GM18873 (cell line): ENCODE measurements at regions not wholly inside any gene's neighbourhood (a gene's known extent, or its start where the extent isn't known, plus 50 kb on each side); places are given as distances from the start of the nearest gene placed in this dataset.
"Not testable (repeated sequence)": the region's sequence is repeated elsewhere in the genome, so short reads cannot be mapped to it uniquely, and the experiment has no call there.

Experiments
- ATAC-seq: cut with Tn5 transposase; IDR thresholded peaks from one replicate; pipeline ENCODE4 v1.9.1; 2021; ENCODE audit warnings: mild to moderate bottlenecking, moderate library complexity, moderate number of reproducible peaks; ENCODE audit not compliant: unreplicated experiment, low FRiP score

DNA sequence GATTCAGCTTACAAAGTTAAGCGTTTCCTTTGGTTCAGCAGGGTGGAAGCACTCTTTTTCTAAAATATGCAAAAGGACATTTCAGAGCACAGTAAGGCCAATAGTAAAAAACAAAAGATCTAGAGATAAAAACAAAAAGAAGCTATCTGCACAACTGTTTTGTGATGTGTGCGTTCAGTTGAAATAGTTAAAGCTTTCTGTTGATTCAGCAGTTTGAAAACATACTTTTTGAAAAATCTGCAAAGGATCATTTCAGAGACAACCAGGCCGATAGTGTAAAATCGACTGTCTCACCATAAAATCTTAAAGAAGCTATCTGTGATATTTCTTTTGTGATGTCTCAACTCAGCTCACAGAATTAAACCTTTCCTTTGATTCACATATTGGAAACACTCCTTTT is 300.0 kb upstream of the ALG10B start:
- no peak for ATAC-seq

- no peak for ATAC-seq
These were observed 290.7 kb upstream of the ALG10B start for GRCh38 chr12:38025916-38026315.

DNA sequence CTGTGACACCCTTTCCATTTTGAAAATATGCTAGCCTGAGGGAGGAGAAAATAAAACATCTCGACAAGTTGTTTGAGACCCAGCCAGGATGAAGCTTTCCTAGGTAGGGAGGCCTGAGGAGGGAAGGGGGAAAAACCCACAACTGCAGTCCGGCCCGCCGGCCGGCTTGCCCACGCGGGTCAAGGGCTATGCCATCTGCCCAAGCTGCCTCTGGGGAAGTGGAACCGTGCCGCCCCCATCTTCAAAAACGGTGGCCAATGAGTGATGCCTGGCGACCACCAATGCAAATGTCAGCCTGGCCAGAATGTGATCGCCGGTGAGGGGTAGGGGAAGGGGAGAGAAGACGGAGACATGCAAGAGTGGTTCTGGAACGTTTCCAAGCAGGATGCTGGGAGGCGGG is 263.5 kb upstream of the ALG10B start:
- ATAC-seq = no peak

GRCh38 chr12:38053655-38054464 is 262.7 kb upstream of the ALG10B start:
- no peak for ATAC-seq

GRCh38 chr12:38056701-38057689 is 259.6 kb upstream of the ALG10B start:
- no peak for ATAC-seq

DNA sequence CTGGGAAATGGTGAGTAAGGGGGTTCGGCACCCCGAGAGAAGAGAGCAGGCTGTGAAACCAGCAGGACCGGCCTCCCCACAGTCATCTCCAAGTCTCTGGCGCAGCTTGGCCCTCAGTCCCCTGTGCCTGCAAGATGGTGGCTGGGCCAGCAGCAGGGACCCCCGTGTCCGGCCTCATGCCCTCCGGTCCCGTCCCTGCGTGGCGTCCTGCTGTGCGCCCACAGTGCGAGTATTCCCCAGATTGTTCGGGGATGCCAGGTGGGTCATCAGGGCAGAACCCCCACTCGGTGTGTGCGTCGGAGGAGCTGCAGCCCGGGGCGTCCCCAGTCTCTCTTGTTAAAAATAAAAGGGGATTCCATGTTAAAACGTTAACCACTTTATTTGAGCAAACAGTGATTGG is 216.9 kb upstream of the ALG10B start:
- ATAC-seq = no peak

DNA sequence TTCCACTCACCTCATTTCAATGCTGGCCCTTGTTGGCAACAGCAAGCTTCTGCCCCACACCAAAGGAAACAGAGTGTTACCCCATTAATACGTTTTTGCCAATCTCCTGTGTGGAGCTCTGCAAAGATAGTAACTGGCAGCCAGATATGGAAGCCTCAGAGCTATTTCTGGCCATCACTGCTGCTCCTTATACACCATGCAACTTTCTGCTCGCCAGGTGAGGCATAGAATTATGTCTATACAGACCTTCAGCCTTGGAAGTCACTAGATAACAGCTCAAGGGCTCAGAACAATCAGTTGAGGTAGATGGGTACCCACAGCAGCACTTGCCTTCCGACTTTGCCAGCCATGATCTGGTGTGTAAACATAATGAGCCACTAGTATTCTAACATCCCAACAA is 214.8 kb upstream of the ALG10B start:
- ATAC-seq = no peak

DNA sequence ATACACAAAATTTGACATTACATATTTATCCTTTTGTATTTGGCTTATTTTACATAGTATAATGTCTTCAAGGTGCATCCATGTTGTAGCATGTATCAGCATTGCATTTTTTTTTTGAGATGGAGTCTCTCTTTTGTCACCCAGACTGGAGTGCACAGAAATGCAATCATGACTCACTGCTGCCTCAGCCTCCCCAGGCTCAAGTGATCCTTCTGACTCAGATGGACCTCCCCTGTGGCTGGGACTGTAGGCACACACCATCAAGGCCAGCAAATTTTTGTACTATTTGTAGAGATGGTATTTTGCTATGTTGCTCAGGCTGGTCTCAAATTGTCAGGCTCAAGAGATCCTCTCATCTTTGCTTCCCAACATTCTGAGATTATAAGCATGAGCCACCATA is 214.4 kb upstream of the ALG10B start:
- ATAC-seq = no peak

DNA sequence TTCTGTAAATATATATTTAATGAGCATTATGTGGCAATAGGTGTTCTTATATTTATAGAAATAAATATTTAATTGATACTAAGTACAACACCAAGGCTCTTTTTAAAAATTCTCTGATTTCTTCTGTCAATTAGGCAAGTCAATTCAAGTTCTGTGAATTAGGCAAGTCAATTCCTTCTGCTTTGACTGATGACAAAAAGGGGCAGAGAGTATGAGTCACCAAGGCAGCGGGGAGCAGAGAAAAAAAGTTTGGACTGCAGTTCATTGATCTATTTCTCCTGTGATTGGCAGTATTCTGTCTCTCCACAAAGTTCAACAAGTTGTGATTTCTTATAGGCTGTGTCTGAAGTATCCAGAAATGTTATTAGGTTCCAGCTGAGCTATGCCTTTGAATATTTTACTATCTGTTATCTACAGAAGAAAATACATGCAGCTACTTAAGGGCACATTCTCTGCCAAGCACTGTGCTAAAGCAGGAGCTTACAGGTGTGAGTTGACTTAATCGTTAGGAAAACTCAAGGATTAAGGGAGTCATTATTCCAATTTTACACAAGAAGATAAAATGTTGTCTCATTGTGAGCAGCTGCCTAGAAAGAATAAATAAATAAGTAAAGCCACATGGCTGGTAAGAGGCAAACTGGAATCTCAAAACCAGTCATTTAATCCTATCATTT is 206.4 kb upstream of the ALG10B start:
- ATAC-seq = no peak

DNA sequence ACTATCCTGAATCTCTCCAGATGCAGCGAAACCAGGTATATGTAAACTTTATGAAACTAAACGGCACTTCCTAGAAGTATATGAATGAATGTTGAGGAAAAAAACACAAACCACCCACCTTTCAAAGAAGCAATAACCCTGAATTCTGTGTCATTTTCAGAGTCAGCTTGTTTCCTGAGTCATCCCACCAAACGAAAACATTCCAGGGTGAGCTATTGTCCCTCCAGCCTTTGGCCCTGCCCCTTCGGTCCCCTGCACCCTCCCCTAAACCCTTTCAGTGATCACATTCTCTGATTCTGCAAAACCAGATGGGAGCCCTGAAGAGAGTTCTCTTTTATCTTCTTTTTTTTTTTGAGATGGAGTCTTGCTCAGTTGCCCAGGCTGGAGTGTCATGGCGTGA is 202.6 kb upstream of the ALG10B start:
- ATAC-seq = no peak

DNA sequence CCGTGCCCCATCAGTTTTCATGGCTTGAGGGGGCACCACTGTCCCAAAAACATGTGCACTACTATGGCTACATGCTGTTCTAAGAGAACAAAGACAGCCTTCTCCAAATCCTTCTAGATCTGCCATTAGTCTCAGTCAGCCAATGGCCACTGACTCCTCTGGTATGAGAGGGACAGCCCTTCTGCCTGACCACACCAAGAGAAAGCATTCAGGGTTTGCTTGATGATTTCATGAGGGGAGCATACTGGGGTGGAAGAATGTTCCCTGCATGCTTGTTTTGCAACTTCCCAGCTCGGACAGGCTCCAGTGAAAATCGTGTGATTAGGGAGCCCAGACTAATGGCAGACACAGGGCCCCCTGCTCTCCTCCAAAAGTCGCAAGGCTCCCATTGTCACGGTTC is 199.6 kb upstream of the ALG10B start:
- ATAC-seq = no peak

GRCh38 chr12:38118632-38119031 is 197.9 kb upstream of the ALG10B start:
- ATAC-seq = no peak

- ATAC-seq = no peak
These were observed 196.1 kb upstream of the ALG10B start for GRCh38 chr12:38120438-38120837.

GRCh38 chr12:38123028-38123427 is 193.5 kb upstream of the ALG10B start:
- ATAC-seq = not testable (repeated sequence)

DNA sequence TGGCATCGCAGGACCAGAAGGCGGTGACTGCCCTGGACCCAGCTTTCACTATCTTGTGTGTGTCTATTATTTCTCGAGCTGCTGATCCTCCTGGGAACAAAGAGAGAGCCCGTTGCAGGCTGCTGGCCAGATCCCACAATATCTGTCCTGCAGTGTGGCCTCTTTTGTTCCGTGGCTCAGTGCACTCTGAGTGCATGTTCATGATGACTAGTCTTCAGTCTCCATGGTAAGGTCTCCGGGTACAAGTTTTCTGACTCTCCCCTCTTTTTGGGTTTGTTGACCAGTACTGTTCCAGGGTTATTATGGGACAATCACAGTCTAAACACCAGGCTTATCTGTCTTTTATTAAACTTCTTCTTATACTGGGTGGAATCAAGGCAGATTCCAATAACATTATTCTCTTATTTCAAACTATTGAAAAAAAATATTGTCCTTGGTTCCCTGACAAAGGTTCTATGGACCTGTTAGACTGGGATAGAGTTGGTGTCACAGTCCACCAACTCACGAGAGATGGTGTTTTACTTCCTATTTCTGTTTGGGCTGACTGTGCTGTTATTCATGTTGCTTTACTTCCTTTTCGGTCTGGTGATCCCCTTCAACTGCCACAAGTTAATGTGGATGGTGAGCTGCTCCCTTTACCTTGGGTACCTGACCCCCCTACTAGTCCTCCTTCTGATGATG is 192.9 kb upstream of the ALG10B start:
- no peak for ATAC-seq

- ATAC-seq = no peak
These were observed 192.1 kb upstream of the ALG10B start for GRCh38 chr12:38124247-38125012.

GRCh38 chr12:38132139-38132538 is 184.4 kb upstream of the ALG10B start:
- ATAC-seq = no peak

GRCh38 chr12:38137287-38137686 is 179.3 kb upstream of the ALG10B start:
- ATAC-seq = no peak

DNA sequence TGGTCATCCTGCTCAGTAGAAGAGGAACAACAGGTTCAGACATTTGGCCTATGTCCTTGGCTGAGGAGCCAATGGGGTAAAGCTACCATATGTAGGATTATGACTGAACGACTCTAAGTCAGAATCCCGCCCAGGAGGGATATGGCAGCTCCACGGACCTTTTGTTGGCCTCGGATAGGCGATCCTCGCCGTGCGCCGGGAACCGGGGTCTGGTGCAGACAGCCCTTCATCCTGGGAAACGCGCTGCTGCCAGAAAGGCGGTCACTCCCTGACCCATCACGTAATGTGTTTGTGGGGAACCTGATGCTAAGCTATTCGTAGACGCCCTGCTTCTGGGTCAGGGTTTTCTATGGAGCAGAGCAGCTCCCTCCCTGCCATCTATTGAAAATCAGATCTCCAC is 178.9 kb upstream of the ALG10B start:
- no peak for ATAC-seq
